Gastrocnemius medialis (tissue), 4 donors: ENCODE measurements at regions not wholly inside any gene's neighbourhood (a gene's known extent, or its start where the extent isn't known, plus 50 kb on each side); places are given as distances from the start of the nearest gene placed in this dataset.

Experiments used
- CTCF ChIP-seq, 5 experiments: fragments of 450-650 bp in 3 of 5; fragments of 200-600 bp in 2 of 5; sonication (generic) in 2 of 5; IDR thresholded peaks in 4 of 5; conservative IDR thresholded peaks in 1 of 5; 1 replicate in 4 of 5; 2 replicates in 1 of 5; pipeline ENCODE4 v1.5.1; 2016 to 2019; ENCODE audit warnings: antibody characterized with exemption in 5 of 5, mild to moderate bottlenecking in 3 of 5, moderate library complexity in 3 of 5
- POLR2A ChIP-seq, 2 donors: fragments of 450-650 bp; IDR thresholded peaks; one replicate each; pipeline ENCODE4 v1.6.1; 2017; ENCODE audit warnings: antibody characterized with exemption in 2 of 2, mild to moderate bottlenecking in 2 of 2, moderate library complexity in 2 of 2

GRCh38 chr6:19369785-19370184 lies 467.4 kb upstream of the ID4 start:
- no peak for TF ChIP-seq CTCF (IDR thresholded peaks at IDR 0.05 in 4 of 5, conservative IDR thresholded peaks at IDR 0.05 in 1 of 5)
- TF ChIP-seq POLR2A (IDR thresholded peaks at IDR 0.05), result no peak
